ENCODE measurements at regions not wholly inside any gene's neighbourhood (a gene's known extent, or its start where the extent isn't known, plus 50 kb on each side); places are given as distances from the start of the nearest gene placed in this dataset.

- H3K27me3 Mint-ChIP-seq (ENCODE audit: unreplicated experiment), result peaks cover 6% of the 10 kb centered on the region
- H3K36me3 Mint-ChIP-seq (ENCODE audit: unreplicated experiment), result no peaks in the 10 kb centered on the region
- no peak for DNase-seq (ENCODE audit: extremely low spot score, unreplicated experiment)
- H3K9me3 Mint-ChIP-seq (ENCODE audit: unreplicated experiment), result no peaks in the 10 kb centered on the region
- H3K4me3 Mint-ChIP-seq (ENCODE audit: unreplicated experiment), result no peak overlapping the region
- peaks cover 4% of the 10 kb centered on the region for H3K4me1 Mint-ChIP-seq (ENCODE audit: unreplicated experiment)
- TF ChIP-seq CTCF (IDR thresholded peaks at IDR 0.05), result no peak
- H3K27ac Mint-ChIP-seq (ENCODE audit: unreplicated experiment), result no peak overlapping the region
Observed at GRCh38 chr6:129940454-129941195, 77.8 kb upstream of the L3MBTL3 start.

GRCh38 chr6:129938249-129939020 lies 77.3 kb upstream of the TMEM244 start:
- no peaks in the 10 kb centered on the region for H3K9me3 Mint-ChIP-seq (ENCODE audit: unreplicated experiment)
- H3K27ac Mint-ChIP-seq (ENCODE audit: unreplicated experiment), result no peak overlapping the region
- DNase-seq (ENCODE audit: extremely low spot score, unreplicated experiment), result no peak
- H3K36me3 Mint-ChIP-seq (ENCODE audit: unreplicated experiment), result no peaks in the 10 kb centered on the region
- H3K27me3 Mint-ChIP-seq (ENCODE audit: unreplicated experiment), result peaks cover 6% of the 10 kb centered on the region
- no peak overlapping the region for H3K4me3 Mint-ChIP-seq (ENCODE audit: unreplicated experiment)
- H3K4me1 Mint-ChIP-seq (ENCODE audit: unreplicated experiment), result peaks cover 4% of the 10 kb centered on the region
- TF ChIP-seq CTCF (IDR thresholded peaks at IDR 0.05), result no peak

GRCh38 chr6:129936329-129937165 lies 75.4 kb upstream of the TMEM244 start:
- peak; percentile 74 for TF ChIP-seq CTCF (IDR thresholded peaks at IDR 0.05)
- peaks cover 6% of the 10 kb centered on the region for H3K27me3 Mint-ChIP-seq (ENCODE audit: unreplicated experiment)
- H3K9me3 Mint-ChIP-seq (ENCODE audit: unreplicated experiment), result no peaks in the 10 kb centered on the region
- no peak overlapping the region for H3K27ac Mint-ChIP-seq (ENCODE audit: unreplicated experiment)
- peaks cover 4% of the 10 kb centered on the region for H3K4me1 Mint-ChIP-seq (ENCODE audit: unreplicated experiment)
- peak overlapping the region; percentile 43 for H3K4me3 Mint-ChIP-seq (ENCODE audit: unreplicated experiment)
- no peak for DNase-seq (ENCODE audit: extremely low spot score, unreplicated experiment)
- no peaks in the 10 kb centered on the region for H3K36me3 Mint-ChIP-seq (ENCODE audit: unreplicated experiment)

GRCh38 chr6:129932321-129932720 lies 71.2 kb upstream of the TMEM244 start:
- H3K27ac Mint-ChIP-seq (ENCODE audit: unreplicated experiment), result no peak overlapping the region
- TF ChIP-seq CTCF (IDR thresholded peaks at IDR 0.05), result no peak
- peaks cover 4% of the 10 kb centered on the region for H3K4me1 Mint-ChIP-seq (ENCODE audit: unreplicated experiment)
- no peaks in the 10 kb centered on the region for H3K36me3 Mint-ChIP-seq (ENCODE audit: unreplicated experiment)
- H3K9me3 Mint-ChIP-seq (ENCODE audit: unreplicated experiment), result no peaks in the 10 kb centered on the region
- no peaks in the 10 kb centered on the region for H3K27me3 Mint-ChIP-seq (ENCODE audit: unreplicated experiment)
- DNase-seq (ENCODE audit: extremely low spot score, unreplicated experiment), result no peak
- no peak overlapping the region for H3K4me3 Mint-ChIP-seq (ENCODE audit: unreplicated experiment)
